ENCODE measurements at regions not wholly inside any gene's neighbourhood (a gene's known extent, or its start where the extent isn't known, plus 50 kb on each side); places are given as distances from the start of the nearest gene placed in this dataset.

DNA sequence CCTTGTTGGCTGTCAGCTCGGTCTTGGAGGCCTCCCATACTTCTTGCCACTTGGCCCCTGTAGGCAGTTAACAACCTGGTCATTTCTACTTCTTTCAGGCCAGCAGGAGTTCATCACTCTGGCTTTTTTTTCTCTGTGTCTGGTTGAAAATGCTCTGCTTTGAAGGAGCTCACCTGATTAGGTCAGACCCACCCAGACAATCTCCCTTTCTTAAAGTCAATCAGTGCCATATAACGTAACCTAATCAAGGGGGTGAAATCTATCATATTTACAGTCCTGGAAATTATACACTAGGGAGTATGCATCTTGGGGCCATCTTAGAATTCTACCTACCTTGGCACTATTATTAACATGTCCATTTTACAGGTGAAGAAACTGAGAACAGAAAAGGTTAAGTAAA, 155.4 kb downstream of the SREK1 start:
- H3K36me3 Mint-ChIP-seq (ENCODE audit: low read depth) = no peaks in the 10 kb centered on the region
- TF ChIP-seq CTCF (IDR thresholded peaks at IDR 0.05) = no peak
- no peak overlapping the region for H3K4me3 Mint-ChIP-seq
- no peak for DNase-seq
- H3K27ac Mint-ChIP-seq = no peak overlapping the region
- no peaks in the 10 kb centered on the region for H3K4me1 Mint-ChIP-seq
- no peaks in the 10 kb centered on the region for H3K9me3 Mint-ChIP-seq
- peaks cover 31% of the 10 kb centered on the region for H3K27me3 Mint-ChIP-seq (ENCODE audit: low read depth, poor library complexity)

DNA sequence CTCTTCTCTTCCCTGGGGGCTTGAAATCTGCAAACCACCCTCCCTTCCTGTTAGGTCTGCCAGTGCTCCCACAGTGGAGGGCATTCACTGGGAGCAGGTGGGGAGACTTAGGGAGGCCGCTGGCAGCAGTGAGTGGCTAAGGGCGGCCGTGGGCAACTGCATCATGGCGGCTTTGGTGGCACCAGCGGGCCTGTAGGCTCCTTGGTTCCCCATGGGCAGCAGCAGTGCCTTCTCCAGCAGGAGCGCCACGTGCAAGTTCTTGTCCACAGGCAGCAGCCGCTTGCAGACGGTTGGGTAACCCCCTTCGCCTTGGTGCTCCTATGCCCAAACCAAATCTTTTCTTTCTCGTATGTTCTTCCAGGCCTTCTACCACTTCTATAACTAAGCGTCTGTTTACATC, 158.2 kb downstream of the SREK1 start:
- peaks cover 33% of the 10 kb centered on the region for H3K27me3 Mint-ChIP-seq (ENCODE audit: low read depth, poor library complexity)
- DNase-seq = no peak
- H3K4me3 Mint-ChIP-seq = no peak overlapping the region
- H3K27ac Mint-ChIP-seq = no peak overlapping the region
- H3K36me3 Mint-ChIP-seq (ENCODE audit: low read depth) = no peaks in the 10 kb centered on the region
- no peak for TF ChIP-seq CTCF (IDR thresholded peaks at IDR 0.05)
- no peaks in the 10 kb centered on the region for H3K9me3 Mint-ChIP-seq
- H3K4me1 Mint-ChIP-seq = peaks cover 9% of the 10 kb centered on the region

DNA sequence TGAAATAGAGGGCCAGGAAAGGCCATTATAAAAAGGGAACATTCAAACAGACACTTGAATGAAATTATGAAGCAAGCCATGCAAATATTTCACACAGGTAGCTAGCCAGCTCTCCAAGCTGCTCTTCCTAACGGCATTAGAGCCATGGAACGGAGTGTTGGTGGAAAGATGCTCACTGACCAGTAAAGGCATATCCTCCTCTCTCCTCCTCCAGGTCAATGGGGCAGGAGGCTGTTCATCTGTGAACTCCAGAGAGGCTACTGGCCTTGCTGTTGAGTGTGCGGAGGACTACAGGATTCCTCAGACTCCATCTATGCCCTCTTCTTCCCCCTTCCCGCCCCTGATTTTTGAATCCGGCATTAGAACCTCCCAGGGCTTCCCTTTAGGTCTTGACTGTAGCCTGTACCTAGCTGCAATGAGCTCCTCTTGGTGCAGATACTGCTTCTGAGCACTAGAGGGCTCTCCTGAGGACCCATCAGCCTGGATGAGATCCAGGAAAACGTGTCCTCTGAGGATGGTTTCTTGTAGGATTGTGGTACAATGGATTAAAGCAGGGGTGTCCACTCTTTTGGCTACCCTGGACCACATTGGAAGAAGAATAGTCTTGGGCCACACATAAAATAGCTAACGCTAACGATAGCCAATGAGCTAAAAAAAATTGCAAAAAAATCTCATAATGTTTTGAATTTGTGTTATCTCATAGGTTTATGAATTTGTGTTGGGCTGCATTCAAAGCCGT, 162.2 kb downstream of the SREK1 start:
- Mint-ChIP-seq H3K9me3 (peaks cover 10% of the 10 kb centered on the region), H3K27me3 (ENCODE audit: low read depth, poor library complexity) (peaks cover 21% of the 10 kb centered on the region), H3K36me3 (ENCODE audit: low read depth) (no peaks in the 10 kb centered on the region), H3K27ac (no peak overlapping the region), H3K4me1 (peaks cover 16% of the 10 kb centered on the region), H3K4me3 (no peak overlapping the region)
- DNase-seq = peak; percentile 45
- TF ChIP-seq CTCF (IDR thresholded peaks at IDR 0.05) = peak; percentile 80

DNA sequence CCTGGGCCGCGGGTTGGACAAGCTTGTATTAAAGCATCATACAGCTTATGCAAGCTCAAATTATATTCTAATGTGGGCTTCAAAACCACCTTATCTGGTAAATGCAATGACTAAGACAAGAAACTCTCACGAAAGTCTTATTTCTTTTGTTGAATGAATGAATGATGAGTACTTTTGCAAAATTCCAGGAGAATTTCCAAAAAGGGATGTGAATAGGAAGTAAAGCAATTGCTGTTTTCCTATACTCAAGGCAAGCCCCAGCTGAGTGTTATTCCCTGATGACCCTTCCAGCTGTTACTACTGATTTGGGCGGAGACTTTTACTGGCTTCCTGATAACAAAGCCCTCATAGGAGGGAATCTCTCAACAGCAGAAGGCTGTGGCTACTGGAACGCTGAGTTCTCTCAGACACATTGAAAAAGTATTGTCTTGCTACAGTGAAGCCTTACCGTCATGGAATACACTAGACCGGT, 162.8 kb downstream of the SREK1 start:
- peaks cover 16% of the 10 kb centered on the region for H3K4me1 Mint-ChIP-seq
- TF ChIP-seq CTCF (IDR thresholded peaks at IDR 0.05) = no peak
- no peak for DNase-seq
- peaks cover 16% of the 10 kb centered on the region for H3K27me3 Mint-ChIP-seq (ENCODE audit: low read depth, poor library complexity)
- no peak overlapping the region for H3K4me3 Mint-ChIP-seq
- no peaks in the 10 kb centered on the region for H3K36me3 Mint-ChIP-seq (ENCODE audit: low read depth)
- no peak overlapping the region for H3K27ac Mint-ChIP-seq
- H3K9me3 Mint-ChIP-seq = peaks cover 16% of the 10 kb centered on the region

- peak; percentile 28 for DNase-seq
- Mint-ChIP-seq H3K36me3 (ENCODE audit: low read depth) (no peaks in the 10 kb centered on the region), H3K27ac (no peak overlapping the region), H3K4me3 (no peak overlapping the region), H3K4me1 (peaks cover 16% of the 10 kb centered on the region), H3K27me3 (ENCODE audit: low read depth, poor library complexity) (peaks cover 13% of the 10 kb centered on the region), H3K9me3 (peaks cover 21% of the 10 kb centered on the region)
- peak; percentile 87 for TF ChIP-seq CTCF (IDR thresholded peaks at IDR 0.05)
Observed at GRCh38 chr5:66307647-66308241, 163.6 kb downstream of the SREK1 start.

DNA sequence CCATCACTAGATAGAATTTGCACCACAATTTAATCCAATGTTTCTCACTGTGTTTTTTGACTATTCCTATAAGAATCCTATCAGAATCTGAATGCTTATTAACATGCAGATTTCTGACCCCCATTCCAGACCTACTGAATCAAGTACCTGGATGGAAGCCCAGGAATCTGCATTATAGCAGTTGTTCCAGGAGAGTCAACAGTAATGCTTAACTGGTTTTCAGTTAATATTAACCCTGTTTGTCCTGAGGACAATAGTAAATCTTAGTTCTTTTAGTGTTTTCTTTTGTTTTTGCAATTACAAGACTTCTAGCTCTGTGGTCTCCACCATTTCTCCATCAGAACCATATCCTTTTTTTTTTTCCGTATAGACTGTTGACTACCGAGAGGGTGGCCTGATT, 168.2 kb downstream of the SREK1 start:
- peaks cover 6% of the 10 kb centered on the region for H3K36me3 Mint-ChIP-seq (ENCODE audit: low read depth)
- H3K9me3 Mint-ChIP-seq = peaks cover 55% of the 10 kb centered on the region
- no peak for DNase-seq

More for the DNA sequence above, 168.2 kb downstream of the SREK1 start:
- no peak overlapping the region for H3K4me3 Mint-ChIP-seq
- H3K27me3 Mint-ChIP-seq (ENCODE audit: low read depth, poor library complexity) = peaks cover 7% of the 10 kb centered on the region
- H3K4me1 Mint-ChIP-seq = peaks cover 8% of the 10 kb centered on the region
- TF ChIP-seq CTCF (IDR thresholded peaks at IDR 0.05) = no peak
- no peak overlapping the region for H3K27ac Mint-ChIP-seq
